Lower lobe of right lung (tissue), 2 donors: ENCODE measurements at regions not wholly inside any gene's neighbourhood (a gene's known extent, or its start where the extent isn't known, plus 50 kb on each side); places are given as distances from the start of the nearest gene placed in this dataset.

ENCODE experiments used
- ATAC-seq, 2 donors: fragments of 200-7000 bp; cut with Tn5 transposase; one replicate each; pipeline ENCODE4 v1.9.1; 2020 to 2022; ENCODE audit warnings: mild to moderate bottlenecking in 2 of 2, moderate library complexity in 2 of 2
- DNase-seq: peaks from one replicate; pipeline ENCODE4 v3.0.0-alpha.2; 2020
- H3K27ac ChIP-seq: fragments of 200-600 bp; one replicate; pipeline ENCODE4 v1.8.0; 2022
- H3K27me3 ChIP-seq: fragments of 200-600 bp; one replicate; pipeline ENCODE4 v1.8.0; 2022; ENCODE audit warnings: low read depth
- H3K36me3 ChIP-seq: fragments of 200-600 bp; one replicate; pipeline ENCODE4 v1.8.0; 2022; ENCODE audit warnings: mild to moderate bottlenecking
- H3K4me1 ChIP-seq: fragments of 200-600 bp; one replicate; pipeline ENCODE4 v1.8.0; 2022
- H3K4me3 ChIP-seq: fragments of 200-600 bp; one replicate; pipeline ENCODE4 v1.8.0; 2022; ENCODE audit warnings: mild to moderate bottlenecking
- H3K9me3 ChIP-seq: fragments of 200-600 bp; one replicate; pipeline ENCODE4 v1.8.0; 2022
- intact Hi-C: fragments of 100-400 bp; cut with DNase I; formaldehyde crosslinking; loops from one replicate; pipeline ENCODE4 v1.11.0; 2022
- TF ChIP-seq, protein P1 (sequence below): fragments of 200-600 bp; IDR thresholded peaks from one replicate; pipeline ENCODE4 v1.8.0; 2022; ENCODE audit warnings: antibody characterized with exemption, mild to moderate bottlenecking
- donor health status: DM: no; HTN: yes; CAD: no; lungs with severe emphysema.

GRCh38 chr4:114304046-114304445, 294.6 kb upstream of the UGT8 start:
- H3K27ac ChIP-seq, result no peak overlapping the region
- ATAC-seq (no peak), DNase-seq (no peak)
- H3K27me3 ChIP-seq, result no peaks in the 10 kb centered on the region
- no peaks in the 10 kb centered on the region for H3K9me3 ChIP-seq
- no peaks in the 10 kb centered on the region for H3K36me3 ChIP-seq
- H3K4me1 ChIP-seq, result no peaks in the 10 kb centered on the region
- intact Hi-C loops, result no loop called here
- TF ChIP-seq, protein P1, sequence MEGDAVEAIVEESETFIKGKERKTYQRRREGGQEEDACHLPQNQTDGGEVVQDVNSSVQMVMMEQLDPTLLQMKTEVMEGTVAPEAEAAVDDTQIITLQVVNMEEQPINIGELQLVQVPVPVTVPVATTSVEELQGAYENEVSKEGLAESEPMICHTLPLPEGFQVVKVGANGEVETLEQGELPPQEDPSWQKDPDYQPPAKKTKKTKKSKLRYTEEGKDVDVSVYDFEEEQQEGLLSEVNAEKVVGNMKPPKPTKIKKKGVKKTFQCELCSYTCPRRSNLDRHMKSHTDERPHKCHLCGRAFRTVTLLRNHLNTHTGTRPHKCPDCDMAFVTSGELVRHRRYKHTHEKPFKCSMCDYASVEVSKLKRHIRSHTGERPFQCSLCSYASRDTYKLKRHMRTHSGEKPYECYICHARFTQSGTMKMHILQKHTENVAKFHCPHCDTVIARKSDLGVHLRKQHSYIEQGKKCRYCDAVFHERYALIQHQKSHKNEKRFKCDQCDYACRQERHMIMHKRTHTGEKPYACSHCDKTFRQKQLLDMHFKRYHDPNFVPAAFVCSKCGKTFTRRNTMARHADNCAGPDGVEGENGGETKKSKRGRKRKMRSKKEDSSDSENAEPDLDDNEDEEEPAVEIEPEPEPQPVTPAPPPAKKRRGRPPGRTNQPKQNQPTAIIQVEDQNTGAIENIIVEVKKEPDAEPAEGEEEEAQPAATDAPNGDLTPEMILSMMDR, result no peak
- H3K4me3 ChIP-seq, result no peak overlapping the region

DNA sequence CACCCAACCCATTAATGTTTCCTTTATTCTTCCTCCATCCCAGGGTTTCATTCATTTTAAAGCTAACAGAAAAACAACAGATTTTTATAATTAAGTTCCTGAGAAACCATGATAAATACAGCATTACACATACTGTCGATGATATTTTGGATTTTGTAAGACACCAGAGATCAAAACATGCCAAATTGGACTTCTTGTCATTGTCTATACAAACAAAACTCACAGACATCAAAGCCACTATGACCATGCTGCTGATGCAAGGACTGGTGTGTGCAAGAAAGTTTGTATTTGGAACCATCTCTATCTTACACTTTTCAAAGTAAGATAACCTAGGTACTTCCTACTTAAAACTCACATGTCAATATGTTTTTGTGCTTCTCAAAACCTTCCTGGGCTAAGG, 294.0 kb upstream of the UGT8 start:
- TF ChIP-seq, protein P1, result no peak
- Histone ChIP-seq H3K27me3 (no peaks in the 10 kb centered on the region), H3K4me1 (no peaks in the 10 kb centered on the region), H3K9me3 (no peaks in the 10 kb centered on the region), H3K4me3 (no peak overlapping the region), H3K27ac (no peak overlapping the region), H3K36me3 (no peaks in the 10 kb centered on the region)
- DNase-seq (no peak), ATAC-seq (no peak)
- intact Hi-C loops, result no loop called here

DNA sequence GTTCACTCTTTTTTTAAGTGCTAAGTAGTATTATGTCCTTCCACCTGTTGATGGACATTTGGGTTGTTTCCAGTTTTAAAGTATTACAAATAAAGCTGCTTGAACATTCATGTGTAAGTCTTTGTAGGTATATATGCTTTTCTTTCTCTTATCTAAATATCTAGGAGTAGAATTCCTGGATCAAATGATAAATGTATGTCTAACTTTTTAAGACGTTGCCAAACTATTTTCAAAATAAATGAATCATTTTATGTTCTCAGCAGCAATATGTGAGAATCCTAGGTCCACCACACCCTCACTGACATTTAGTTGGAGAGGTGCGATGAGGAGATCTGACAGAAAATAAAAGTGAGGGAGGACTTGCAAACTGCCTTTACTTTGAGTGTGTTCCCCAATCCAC, 291.7 kb upstream of the UGT8 start:
- no peak overlapping the region for H3K4me3 ChIP-seq
- no peaks in the 10 kb centered on the region for H3K9me3 ChIP-seq
- no peaks in the 10 kb centered on the region for H3K36me3 ChIP-seq
- no peak overlapping the region for H3K27ac ChIP-seq
- intact Hi-C loops, result no loop called here
- H3K4me1 ChIP-seq, result no peaks in the 10 kb centered on the region
- no peaks in the 10 kb centered on the region for H3K27me3 ChIP-seq
- TF ChIP-seq, protein P1, result no peak
- ATAC-seq (no peak), DNase-seq (no peak)

DNA sequence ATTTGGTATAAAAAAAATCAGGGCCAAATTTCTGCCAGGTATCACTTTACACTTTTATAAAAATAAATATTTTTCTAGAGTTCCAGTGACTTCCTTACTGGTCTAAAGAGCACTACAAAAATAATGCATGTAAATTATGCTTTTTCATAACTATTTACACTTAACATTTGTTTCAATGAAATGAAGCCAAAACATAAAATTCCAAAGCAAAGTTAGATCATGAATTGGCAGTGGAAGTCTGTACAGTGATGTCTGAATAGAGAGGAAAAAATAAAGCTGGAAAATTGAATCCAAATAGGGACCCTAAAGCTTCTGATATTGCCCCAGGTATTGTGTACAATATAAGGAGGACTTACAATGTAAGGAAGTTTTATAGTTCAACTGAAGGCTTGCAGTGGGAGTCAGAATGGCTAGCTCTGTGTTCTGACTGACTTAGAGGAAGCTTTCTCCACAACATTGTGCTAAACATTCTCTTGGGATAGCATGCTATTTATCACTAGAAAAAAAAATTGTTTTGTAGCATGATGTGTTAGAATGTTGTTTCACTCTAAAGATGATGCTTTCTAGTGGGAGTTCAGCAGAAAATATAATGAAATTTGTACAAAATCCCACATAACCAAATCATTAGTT, 288.2 kb upstream of the UGT8 start:
- ATAC-seq, result no peak
- Histone ChIP-seq H3K4me1 (no peaks in the 10 kb centered on the region), H3K27me3 (no peaks in the 10 kb centered on the region), H3K36me3 (no peaks in the 10 kb centered on the region), H3K4me3 (no peak overlapping the region), H3K9me3 (no peaks in the 10 kb centered on the region), H3K27ac (no peak overlapping the region)
- TF ChIP-seq, protein P1, result no peak
- intact Hi-C loops, result no loop called here
- DNase-seq, result no peak

DNA sequence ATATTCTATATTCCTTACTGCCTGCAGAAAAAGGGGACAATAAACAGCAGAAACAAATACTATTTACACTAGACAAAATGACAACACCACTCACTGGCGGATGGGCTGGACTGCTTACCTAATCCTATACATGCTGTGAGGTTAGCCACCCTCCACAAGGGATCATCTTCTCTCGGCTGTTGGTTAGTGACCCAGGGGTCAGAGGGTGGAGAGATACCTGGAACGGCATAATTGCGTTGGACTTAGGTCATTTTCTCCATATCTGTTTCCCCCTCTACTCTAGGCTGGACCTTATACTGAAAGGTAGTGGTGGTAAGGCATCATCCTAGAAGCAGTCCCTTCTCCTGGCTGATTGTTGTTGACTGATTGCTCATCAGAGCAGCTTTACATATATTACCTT, 286.8 kb upstream of the UGT8 start:
- H3K4me3 ChIP-seq, result no peak overlapping the region
- H3K36me3 ChIP-seq, result no peaks in the 10 kb centered on the region
- H3K27me3 ChIP-seq, result no peaks in the 10 kb centered on the region
- H3K4me1 ChIP-seq, result no peaks in the 10 kb centered on the region
- no peak overlapping the region for H3K27ac ChIP-seq
- DNase-seq, result no peak
- ATAC-seq, result no peak
- intact Hi-C loops, result no loop called here
- TF ChIP-seq, protein P1, result no peak
- no peaks in the 10 kb centered on the region for H3K9me3 ChIP-seq
